ENCODE measurements at regions not wholly inside any gene's neighbourhood (a gene's known extent, or its start where the extent isn't known, plus 50 kb on each side); places are given as distances from the start of the nearest gene placed in this dataset.

DNA sequence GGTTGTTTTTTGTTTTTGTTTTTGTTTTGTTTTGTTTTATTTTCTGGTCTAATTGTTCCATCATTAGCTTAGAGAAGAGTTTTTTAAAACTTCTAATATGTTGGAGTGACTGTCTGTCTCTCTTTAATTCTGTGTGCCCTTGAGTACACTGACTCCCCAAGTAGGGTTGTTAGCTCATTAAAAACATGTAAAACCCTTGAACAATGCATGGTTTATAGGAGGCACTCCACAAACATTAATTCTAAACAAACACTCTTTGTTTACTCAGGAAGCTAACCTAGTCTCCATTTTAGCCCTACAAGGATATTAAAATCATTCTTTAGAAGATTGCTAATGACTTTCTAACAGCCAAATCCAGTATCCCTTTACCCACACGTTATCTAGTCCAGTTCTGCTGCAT lies 100.5 kb downstream of the CGGBP1 start:
- POLR2A ChIA-PET, result no interaction called here
- Histone ChIP-seq H3K27me3 (ENCODE audit: control insufficient read depth in 2 of 2, insufficient read depth in 2 of 2, low read length in 2 of 2) (peaks cover 2 to 12% of the 10 kb centered on the region in 2 experiments), H4K20me1 (replicated peaks; ENCODE audit: control insufficient read depth, extremely low read depth, insufficient read depth, low read length) (no peaks in the 10 kb centered on the region), H3K4me3 (replicated peaks in 1 of 3; ENCODE audit: insufficient read depth in 1 of 3, low read depth in 1 of 3, low read length in 3 of 3) (no peak overlapping the region), H3K27ac (ENCODE audit: insufficient read depth, low read depth, low read length) (no peak overlapping the region), H3K36me3 (ENCODE audit: control insufficient read depth in 2 of 2, extremely low read depth in 1 of 2, insufficient read depth in 2 of 2, low read length in 2 of 2) (no peaks in the 10 kb centered on the region), H3K4me1 (ENCODE audit: control insufficient read depth, extremely low read depth, insufficient read depth, low read length) (no peaks in the 10 kb centered on the region), H3K9ac (replicated peaks; ENCODE audit: extremely low read depth, insufficient read depth, low read length) (no peak overlapping the region), H3K4me2 (ENCODE audit: insufficient read depth, low read length) (no peak overlapping the region), H3K9me1 (replicated peaks; ENCODE audit: control insufficient read depth, extremely low read depth, insufficient read depth, low read length) (no peaks in the 10 kb centered on the region), H2AFZ (ENCODE audit: low read depth, low read length) (no peak overlapping the region), H3K79me2 (ENCODE audit: control insufficient read depth, insufficient read depth, low read length) (no peaks in the 10 kb centered on the region), H3K9me3 (replicated peaks; ENCODE audit: control insufficient read depth, insufficient read depth, low read length) (no peaks in the 10 kb centered on the region)
- DNase-seq (ENCODE audit: low read depth, low spot score), result no peak
- BruUV-seq (replicated peaks), result no TSS peak
- dilution Hi-C loops (cut with MboI; ENCODE audit: extremely low pct_ligation_motif_present, low sequenced_read_pairs), result no loop called here
- CTCF ChIA-PET, result no interaction called here
- FAIRE-seq, result no peak
- TF ChIP-seq, protein P1, sequence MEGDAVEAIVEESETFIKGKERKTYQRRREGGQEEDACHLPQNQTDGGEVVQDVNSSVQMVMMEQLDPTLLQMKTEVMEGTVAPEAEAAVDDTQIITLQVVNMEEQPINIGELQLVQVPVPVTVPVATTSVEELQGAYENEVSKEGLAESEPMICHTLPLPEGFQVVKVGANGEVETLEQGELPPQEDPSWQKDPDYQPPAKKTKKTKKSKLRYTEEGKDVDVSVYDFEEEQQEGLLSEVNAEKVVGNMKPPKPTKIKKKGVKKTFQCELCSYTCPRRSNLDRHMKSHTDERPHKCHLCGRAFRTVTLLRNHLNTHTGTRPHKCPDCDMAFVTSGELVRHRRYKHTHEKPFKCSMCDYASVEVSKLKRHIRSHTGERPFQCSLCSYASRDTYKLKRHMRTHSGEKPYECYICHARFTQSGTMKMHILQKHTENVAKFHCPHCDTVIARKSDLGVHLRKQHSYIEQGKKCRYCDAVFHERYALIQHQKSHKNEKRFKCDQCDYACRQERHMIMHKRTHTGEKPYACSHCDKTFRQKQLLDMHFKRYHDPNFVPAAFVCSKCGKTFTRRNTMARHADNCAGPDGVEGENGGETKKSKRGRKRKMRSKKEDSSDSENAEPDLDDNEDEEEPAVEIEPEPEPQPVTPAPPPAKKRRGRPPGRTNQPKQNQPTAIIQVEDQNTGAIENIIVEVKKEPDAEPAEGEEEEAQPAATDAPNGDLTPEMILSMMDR (IDR thresholded peaks at IDR 0.05; ENCODE audit: extremely low read depth in 1 of 2, insufficient read depth in 1 of 2, low read depth in 1 of 2, low read length in 2 of 2), result no peak
- TF ChIP-seq EZH2 (IDR thresholded peaks at IDR 0.05; ENCODE audit: borderline replicate concordance, low read depth, low read length, severe bottlenecking) (no peak), MAX (IDR thresholded peaks at IDR 0.05; ENCODE audit: insufficient read depth, insufficient read length) (no peak), POLR2A (IDR thresholded peaks at IDR 0.05; ENCODE audit: low read depth, low read length) (no peak), GATA2 (IDR thresholded peaks at IDR 0.05; ENCODE audit: insufficient read depth, insufficient read length, low read depth, low read length) (no peak), POLR2AphosphoS5 (IDR thresholded peaks at IDR 0.05; ENCODE audit: insufficient read depth, low read depth, low read length) (no peak), JUN (IDR thresholded peaks at IDR 0.05; ENCODE audit: borderline replicate concordance, insufficient read depth, insufficient read length, low read depth) (no peak), MYC (IDR thresholded peaks at IDR 0.05; ENCODE audit: low read depth, low read length) (no peak), FOS (IDR thresholded peaks at IDR 0.05; ENCODE audit: borderline replicate concordance, insufficient read depth, low read length) (no peak)
- intact Hi-C loops (cut with micrococcal nuclease), result no loop called here
